Stimulated activated CD8-positive, alpha-beta memory T cell treated with anti-CD3 and anti-CD28 coated beads, Interleukin-15, amount 100 ng/mL, for 24 hours (primary cell): ENCODE measurements at regions not wholly inside any gene's neighbourhood (a gene's known extent, or its start where the extent isn't known, plus 50 kb on each side); places are given as distances from the start of the nearest gene placed in this dataset.

Experiments
- DNase-seq: peaks from one replicate; pipeline ENCODE4 v3.0.0-alpha.2; 2020; ENCODE audit warnings: low read depth

GRCh38 chr10:131774681-131775085, 126.1 kb upstream of the PPP2R2D start:
- DNase-seq = no peak

- DNase-seq = no peak
Measured at GRCh38 chr10:131775433-131775832, 125.4 kb upstream of the PPP2R2D start.

- DNase-seq = no peak
Measured at GRCh38 chr10:131775833-131776232, 125.0 kb upstream of the PPP2R2D start.

- no peak for DNase-seq
Measured at GRCh38 chr10:131776496-131776895, 124.3 kb upstream of the PPP2R2D start.

GRCh38 chr10:131777162-131777561, 123.6 kb upstream of the PPP2R2D start:
- DNase-seq = no peak

- DNase-seq = no peak
Measured at GRCh38 chr10:131777921-131778320, 122.9 kb upstream of the PPP2R2D start.

- no peak for DNase-seq
Measured at GRCh38 chr10:131778385-131778784, 122.4 kb upstream of the PPP2R2D start.

- no peak for DNase-seq
Measured at GRCh38 chr10:131778842-131779241, 122.0 kb upstream of the PPP2R2D start.

- DNase-seq = no peak
Measured at GRCh38 chr10:131779661-131780394, 121.0 kb upstream of the PPP2R2D start.

- no peak for DNase-seq
Measured at GRCh38 chr10:131781076-131781475, 119.7 kb upstream of the PPP2R2D start.

- no peak for DNase-seq
Measured at GRCh38 chr10:131781791-131782190, 119.0 kb upstream of the PPP2R2D start.

- DNase-seq = no peak
Measured at GRCh38 chr10:131784363-131785120, 116.3 kb upstream of the PPP2R2D start.

GRCh38 chr10:131785121-131785460, 115.7 kb upstream of the PPP2R2D start:
- DNase-seq = no peak

- no peak for DNase-seq
Measured at GRCh38 chr10:131786756-131787605, 113.8 kb upstream of the PPP2R2D start.

- no peak for DNase-seq
Measured at GRCh38 chr10:131787961-131788360, 112.8 kb upstream of the PPP2R2D start.

GRCh38 chr10:131788386-131788785, 112.4 kb upstream of the PPP2R2D start:
- no peak for DNase-seq

- DNase-seq = no peak
Measured at GRCh38 chr10:131789516-131789915, 111.3 kb upstream of the PPP2R2D start.

GRCh38 chr10:131790021-131790420, 110.8 kb upstream of the PPP2R2D start:
- no peak for DNase-seq

- DNase-seq = no peak
Measured at GRCh38 chr10:131792011-131792651, 108.7 kb upstream of the PPP2R2D start.

GRCh38 chr10:131792809-131793208, 108.0 kb upstream of the PPP2R2D start:
- DNase-seq = no peak

GRCh38 chr10:131795761-131796160, 105.0 kb upstream of the PPP2R2D start:
- DNase-seq = no peak

GRCh38 chr10:131797626-131798025, 103.2 kb upstream of the PPP2R2D start:
- no peak for DNase-seq
